Epidermal melanocyte (primary cell): ENCODE measurements at regions not wholly inside any gene's neighbourhood (a gene's known extent, or its start where the extent isn't known, plus 50 kb on each side); places are given as distances from the start of the nearest gene placed in this dataset.

ENCODE experiments used
- DNase-seq: peaks from one replicate; pipeline ENCODE4 v3.0.0; 2011; ENCODE audit warnings: low spot score; ENCODE audit not compliant: insufficient read length

GRCh38 chr17:71304498-71305158 is 816.2 kb upstream of the SOX9 start:
- DNase-seq = no peak

GRCh38 chr17:71313866-71314265 is 807.0 kb upstream of the SOX9 start:
- DNase-seq = no peak

- no peak for DNase-seq
Measured at GRCh38 chr17:71315568-71315967, 805.3 kb upstream of the SOX9 start.

GRCh38 chr17:71316176-71316897 is 804.5 kb upstream of the SOX9 start:
- no peak for DNase-seq

- DNase-seq = no peak
Measured at GRCh38 chr17:71320009-71320796, 800.6 kb upstream of the SOX9 start.

- no peak for DNase-seq
Measured at GRCh38 chr17:71325117-71325516, 795.7 kb upstream of the SOX9 start.

- no peak for DNase-seq
Measured at GRCh38 chr17:71325886-71326285, 794.9 kb upstream of the SOX9 start.

GRCh38 chr17:71327376-71328059 is 793.3 kb upstream of the SOX9 start:
- DNase-seq = no peak

- DNase-seq = no peak
Measured at GRCh38 chr17:71329310-71330098, 791.3 kb upstream of the SOX9 start.

- no peak for DNase-seq
Measured at GRCh38 chr17:71330099-71330375, 790.8 kb upstream of the SOX9 start.

- no peak for DNase-seq
Measured at GRCh38 chr17:71331754-71332325, 789.0 kb upstream of the SOX9 start.

- no peak for DNase-seq
Measured at GRCh38 chr17:71334048-71334751, 786.6 kb upstream of the SOX9 start.

- DNase-seq = no peak
Measured at GRCh38 chr17:71335212-71335611, 785.6 kb upstream of the SOX9 start.

- no peak for DNase-seq
Measured at GRCh38 chr17:71337938-71338337, 782.9 kb upstream of the SOX9 start.

GRCh38 chr17:71338396-71338795 is 782.4 kb upstream of the SOX9 start:
- DNase-seq = no peak

- DNase-seq = no peak
Measured at GRCh38 chr17:71339206-71339605, 781.6 kb upstream of the SOX9 start.

- DNase-seq = no peak
Measured at GRCh38 chr17:71342737-71343136, 778.1 kb upstream of the SOX9 start.

GRCh38 chr17:71349908-71350600 is 770.8 kb upstream of the SOX9 start:
- DNase-seq = no peak

GRCh38 chr17:71360301-71360700 is 760.5 kb upstream of the SOX9 start:
- DNase-seq = no peak
